Activated CD8-positive, alpha-beta memory T cell treated with anti-CD3 and anti-CD28 coated beads, Interleukin-2, amount 50 U/mL, for 4 hours (primary cell): ENCODE measurements at regions not wholly inside any gene's neighbourhood (a gene's known extent, or its start where the extent isn't known, plus 50 kb on each side); places are given as distances from the start of the nearest gene placed in this dataset.
"Not testable (repeated sequence)": the region's sequence is repeated elsewhere in the genome, so short reads cannot be mapped to it uniquely, and the experiment has no call there.

Experiments used
- DNase-seq: peaks from one replicate; pipeline ENCODE4 v3.0.0-alpha.2; 2020

GRCh38 chr1:163583661-163584181 is 262.0 kb downstream of the NUF2 start:
- DNase-seq: no peak

- no peak for DNase-seq
These were observed 264.0 kb downstream of the NUF2 start for GRCh38 chr1:163585796-163586195.

GRCh38 chr1:163588796-163589195 is 267.0 kb downstream of the NUF2 start:
- DNase-seq: no peak

- no peak for DNase-seq
These were observed 268.0 kb downstream of the NUF2 start for GRCh38 chr1:163589735-163590134.

GRCh38 chr1:163591131-163591530 is 269.4 kb downstream of the NUF2 start:
- DNase-seq: not testable (repeated sequence)

- not testable (repeated sequence) for DNase-seq
These were observed 270.9 kb downstream of the NUF2 start for GRCh38 chr1:163592623-163593022.

GRCh38 chr1:163596106-163596505 is 274.4 kb downstream of the NUF2 start:
- not testable (repeated sequence) for DNase-seq

- DNase-seq: no peak
These were observed 274.9 kb downstream of the NUF2 start for GRCh38 chr1:163596541-163597258.

- DNase-seq: no peak
These were observed 282.6 kb downstream of the NUF2 start for GRCh38 chr1:163604321-163604720.

- DNase-seq: no peak
These were observed 283.1 kb downstream of the NUF2 start for GRCh38 chr1:163604896-163605295.

- DNase-seq: no peak
These were observed 287.2 kb downstream of the NUF2 start for GRCh38 chr1:163608979-163609378.

- no peak for DNase-seq
These were observed 288.1 kb downstream of the NUF2 start for GRCh38 chr1:163609858-163610257.

- no peak for DNase-seq
These were observed 288.7 kb downstream of the NUF2 start for GRCh38 chr1:163610486-163610885.

GRCh38 chr1:163614361-163614760 is 292.6 kb downstream of the NUF2 start:
- DNase-seq: no peak

- DNase-seq: no peak
These were observed 306.4 kb downstream of the NUF2 start for GRCh38 chr1:163628034-163628773.

GRCh38 chr1:163632269-163632668 is 310.5 kb downstream of the NUF2 start:
- DNase-seq: no peak

GRCh38 chr1:163633366-163633765 is 311.6 kb downstream of the NUF2 start:
- no peak for DNase-seq

- DNase-seq: not testable (repeated sequence)
These were observed 323.9 kb downstream of the NUF2 start for GRCh38 chr1:163645676-163646075.

- DNase-seq: no peak
These were observed 328.9 kb downstream of the NUF2 start for GRCh38 chr1:163650624-163651023.

GRCh38 chr1:163652441-163652840 is 330.7 kb downstream of the NUF2 start:
- no peak for DNase-seq

- DNase-seq: no peak
These were observed 333.8 kb downstream of the NUF2 start for GRCh38 chr1:163655565-163655964.

- no peak for DNase-seq
These were observed 334.5 kb downstream of the NUF2 start for GRCh38 chr1:163656095-163656759.

GRCh38 chr1:163657719-163658118 is 336.0 kb downstream of the NUF2 start:
- DNase-seq: no peak

GRCh38 chr1:163661391-163661790 is 339.6 kb downstream of the NUF2 start:
- no peak for DNase-seq
